ENCODE measurements at regions not wholly inside any gene's neighbourhood (a gene's known extent, or its start where the extent isn't known, plus 50 kb on each side); places are given as distances from the start of the nearest gene placed in this dataset.

GRCh38 chr2:65863713-65864112 lies 431.3 kb upstream of the SPRED2 start:
- no peaks in the 10 kb centered on the region for H3K79me2 ChIP-seq (ENCODE audit: control insufficient read depth, insufficient read depth, low read length, unreplicated experiment)
- no peak overlapping the region for H3K27ac ChIP-seq (ENCODE audit: low read depth, low read length)
- no peak overlapping the region for H2AFZ ChIP-seq (ENCODE audit: low read length, unreplicated experiment)
- no peaks in the 10 kb centered on the region for H3K4me1 ChIP-seq (ENCODE audit: control insufficient read depth, insufficient read depth, low read length, unreplicated experiment)
- H3K4me3 ChIP-seq (ENCODE audit: low read depth, low read length) = no peak overlapping the region
- H3K36me3 ChIP-seq (ENCODE audit: insufficient read depth, low read length) = no peaks in the 10 kb centered on the region
- H3K27me3 ChIP-seq (ENCODE audit: insufficient read depth, low read length) = no peaks in the 10 kb centered on the region

- Histone ChIP-seq H3K36me3 (ENCODE audit: insufficient read depth, low read length) (no peaks in the 10 kb centered on the region), H3K4me1 (ENCODE audit: control insufficient read depth, insufficient read depth, low read length, unreplicated experiment) (no peaks in the 10 kb centered on the region), H3K27ac (ENCODE audit: low read depth, low read length) (no peak overlapping the region), H2AFZ (ENCODE audit: low read length, unreplicated experiment) (no peak overlapping the region), H3K79me2 (ENCODE audit: control insufficient read depth, insufficient read depth, low read length, unreplicated experiment) (no peaks in the 10 kb centered on the region), H3K27me3 (ENCODE audit: insufficient read depth, low read length) (no peaks in the 10 kb centered on the region), H3K4me3 (ENCODE audit: low read depth, low read length) (no peak overlapping the region)
Observed at GRCh38 chr2:65856928-65857327, 424.5 kb upstream of the SPRED2 start.

- H3K4me3 ChIP-seq (ENCODE audit: low read depth, low read length) = no peak overlapping the region
- H3K36me3 ChIP-seq (ENCODE audit: insufficient read depth, low read length) = no peaks in the 10 kb centered on the region
- H3K27me3 ChIP-seq (ENCODE audit: insufficient read depth, low read length) = no peaks in the 10 kb centered on the region
- no peak overlapping the region for H2AFZ ChIP-seq (ENCODE audit: low read length, unreplicated experiment)
- no peaks in the 10 kb centered on the region for H3K79me2 ChIP-seq (ENCODE audit: control insufficient read depth, insufficient read depth, low read length, unreplicated experiment)
- no peaks in the 10 kb centered on the region for H3K4me1 ChIP-seq (ENCODE audit: control insufficient read depth, insufficient read depth, low read length, unreplicated experiment)
- H3K27ac ChIP-seq (ENCODE audit: low read depth, low read length) = no peak overlapping the region
Observed at GRCh38 chr2:65856423-65856822, 424.0 kb upstream of the SPRED2 start.

GRCh38 chr2:65850695-65851094 lies 418.3 kb upstream of the SPRED2 start:
- no peaks in the 10 kb centered on the region for H3K79me2 ChIP-seq (ENCODE audit: control insufficient read depth, insufficient read depth, low read length, unreplicated experiment)
- no peak overlapping the region for H3K4me3 ChIP-seq (ENCODE audit: low read depth, low read length)
- H3K27ac ChIP-seq (ENCODE audit: low read depth, low read length) = no peak overlapping the region
- H2AFZ ChIP-seq (ENCODE audit: low read length, unreplicated experiment) = no peak overlapping the region
- no peaks in the 10 kb centered on the region for H3K36me3 ChIP-seq (ENCODE audit: insufficient read depth, low read length)
- H3K4me1 ChIP-seq (ENCODE audit: control insufficient read depth, insufficient read depth, low read length, unreplicated experiment) = no peaks in the 10 kb centered on the region
- H3K27me3 ChIP-seq (ENCODE audit: insufficient read depth, low read length) = no peaks in the 10 kb centered on the region

- Histone ChIP-seq H3K27ac (ENCODE audit: low read depth, low read length) (no peak overlapping the region), H3K36me3 (ENCODE audit: insufficient read depth, low read length) (no peaks in the 10 kb centered on the region), H3K79me2 (ENCODE audit: control insufficient read depth, insufficient read depth, low read length, unreplicated experiment) (no peaks in the 10 kb centered on the region), H2AFZ (ENCODE audit: low read length, unreplicated experiment) (no peak overlapping the region), H3K4me1 (ENCODE audit: control insufficient read depth, insufficient read depth, low read length, unreplicated experiment) (no peaks in the 10 kb centered on the region), H3K4me3 (ENCODE audit: low read depth, low read length) (no peak overlapping the region), H3K27me3 (ENCODE audit: insufficient read depth, low read length) (no peaks in the 10 kb centered on the region)
Observed at GRCh38 chr2:65846989-65847678, 414.7 kb upstream of the SPRED2 start.

- Histone ChIP-seq H2AFZ (ENCODE audit: low read length, unreplicated experiment) (no peak overlapping the region), H3K4me3 (ENCODE audit: low read depth, low read length) (no peak overlapping the region), H3K27ac (ENCODE audit: low read depth, low read length) (no peak overlapping the region), H3K4me1 (ENCODE audit: control insufficient read depth, insufficient read depth, low read length, unreplicated experiment) (no peaks in the 10 kb centered on the region), H3K36me3 (ENCODE audit: insufficient read depth, low read length) (no peaks in the 10 kb centered on the region), H3K27me3 (ENCODE audit: insufficient read depth, low read length) (no peaks in the 10 kb centered on the region), H3K79me2 (ENCODE audit: control insufficient read depth, insufficient read depth, low read length, unreplicated experiment) (no peaks in the 10 kb centered on the region)
Observed at GRCh38 chr2:65845442-65846182, 413.2 kb upstream of the SPRED2 start.

- Histone ChIP-seq H3K27ac (ENCODE audit: low read depth, low read length) (no peak overlapping the region), H3K4me1 (ENCODE audit: control insufficient read depth, insufficient read depth, low read length, unreplicated experiment) (no peaks in the 10 kb centered on the region), H3K79me2 (ENCODE audit: control insufficient read depth, insufficient read depth, low read length, unreplicated experiment) (no peaks in the 10 kb centered on the region), H3K4me3 (ENCODE audit: low read depth, low read length) (no peak overlapping the region), H2AFZ (ENCODE audit: low read length, unreplicated experiment) (no peak overlapping the region), H3K27me3 (ENCODE audit: insufficient read depth, low read length) (no peaks in the 10 kb centered on the region), H3K36me3 (ENCODE audit: insufficient read depth, low read length) (no peaks in the 10 kb centered on the region)
Observed at GRCh38 chr2:65842104-65842503, 409.7 kb upstream of the SPRED2 start.

- H2AFZ ChIP-seq (ENCODE audit: low read length, unreplicated experiment) = no peak overlapping the region
- H3K27me3 ChIP-seq (ENCODE audit: insufficient read depth, low read length) = no peaks in the 10 kb centered on the region
- H3K79me2 ChIP-seq (ENCODE audit: control insufficient read depth, insufficient read depth, low read length, unreplicated experiment) = no peaks in the 10 kb centered on the region
- H3K4me3 ChIP-seq (ENCODE audit: low read depth, low read length) = no peak overlapping the region
- H3K27ac ChIP-seq (ENCODE audit: low read depth, low read length) = no peak overlapping the region
- H3K36me3 ChIP-seq (ENCODE audit: insufficient read depth, low read length) = no peaks in the 10 kb centered on the region
- no peaks in the 10 kb centered on the region for H3K4me1 ChIP-seq (ENCODE audit: control insufficient read depth, insufficient read depth, low read length, unreplicated experiment)
Observed at GRCh38 chr2:65835975-65836549, 403.7 kb upstream of the SPRED2 start.

GRCh38 chr2:65834771-65835475 lies 402.5 kb upstream of the SPRED2 start:
- Histone ChIP-seq H3K27ac (ENCODE audit: low read depth, low read length) (no peak overlapping the region), H3K27me3 (ENCODE audit: insufficient read depth, low read length) (no peaks in the 10 kb centered on the region), H3K4me3 (ENCODE audit: low read depth, low read length) (no peak overlapping the region), H3K4me1 (ENCODE audit: control insufficient read depth, insufficient read depth, low read length, unreplicated experiment) (no peaks in the 10 kb centered on the region), H2AFZ (ENCODE audit: low read length, unreplicated experiment) (no peak overlapping the region), H3K36me3 (ENCODE audit: insufficient read depth, low read length) (no peaks in the 10 kb centered on the region), H3K79me2 (ENCODE audit: control insufficient read depth, insufficient read depth, low read length, unreplicated experiment) (no peaks in the 10 kb centered on the region)

GRCh38 chr2:65834062-65834461 lies 401.7 kb upstream of the SPRED2 start:
- no peak overlapping the region for H2AFZ ChIP-seq (ENCODE audit: low read length, unreplicated experiment)
- H3K79me2 ChIP-seq (ENCODE audit: control insufficient read depth, insufficient read depth, low read length, unreplicated experiment) = no peaks in the 10 kb centered on the region
- H3K4me3 ChIP-seq (ENCODE audit: low read depth, low read length) = no peak overlapping the region
- no peaks in the 10 kb centered on the region for H3K36me3 ChIP-seq (ENCODE audit: insufficient read depth, low read length)
- H3K4me1 ChIP-seq (ENCODE audit: control insufficient read depth, insufficient read depth, low read length, unreplicated experiment) = no peaks in the 10 kb centered on the region
- H3K27me3 ChIP-seq (ENCODE audit: insufficient read depth, low read length) = no peaks in the 10 kb centered on the region
- H3K27ac ChIP-seq (ENCODE audit: low read depth, low read length) = no peak overlapping the region
